CD4-positive, alpha-beta T cell treated with Interleukin-6 for 4 hours (primary cell): ENCODE measurements at regions not wholly inside any gene's neighbourhood (a gene's known extent, or its start where the extent isn't known, plus 50 kb on each side); places are given as distances from the start of the nearest gene placed in this dataset.
"Not testable (repeated sequence)": the region's sequence is repeated elsewhere in the genome, so short reads cannot be mapped to it uniquely, and the experiment has no call there.

Experiments used
- DNase-seq: peaks from one replicate; pipeline ENCODE4 v3.0.0-alpha.2; 2020; ENCODE audit warnings: mixed read lengths

- DNase-seq, result no peak
These were observed 355.6 kb downstream of the DAD1 start for GRCh38 chr14:22233377-22233776.

- DNase-seq, result no peak
These were observed 356.1 kb downstream of the DAD1 start for GRCh38 chr14:22232933-22233332.

- DNase-seq, result no peak
These were observed 356.5 kb downstream of the DAD1 start for GRCh38 chr14:22232486-22232885.

- peak; percentile 37 for DNase-seq
These were observed 358.0 kb downstream of the DAD1 start for GRCh38 chr14:22231018-22231417.

GRCh38 chr14:22230517-22230916 is 358.5 kb downstream of the DAD1 start:
- no peak for DNase-seq

- no peak for DNase-seq
These were observed 361.9 kb downstream of the DAD1 start for GRCh38 chr14:22227084-22227483.

- DNase-seq, result peak; percentile 41
These were observed 362.6 kb downstream of the DAD1 start for GRCh38 chr14:22226381-22226780.

- no peak for DNase-seq
These were observed 363.4 kb downstream of the DAD1 start for GRCh38 chr14:22225516-22226140.

- no peak for DNase-seq
These were observed 367.5 kb downstream of the DAD1 start for GRCh38 chr14:22221508-22221907.

GRCh38 chr14:22220427-22220826 is 368.6 kb downstream of the DAD1 start:
- no peak for DNase-seq

- DNase-seq, result peak; percentile 24
These were observed 370.3 kb downstream of the DAD1 start for GRCh38 chr14:22218728-22219127.

- no peak for DNase-seq
These were observed 375.9 kb downstream of the DAD1 start for GRCh38 chr14:22213120-22213519.

GRCh38 chr14:22210906-22211305 is 378.1 kb downstream of the DAD1 start:
- DNase-seq, result no peak

GRCh38 chr14:22210026-22210425 is 379.0 kb downstream of the DAD1 start:
- DNase-seq, result no peak

GRCh38 chr14:22203036-22203435 is 386.0 kb downstream of the DAD1 start:
- no peak for DNase-seq

- DNase-seq, result peak; percentile 16
These were observed 386.7 kb downstream of the DAD1 start for GRCh38 chr14:22202313-22202712.

GRCh38 chr14:22200977-22201605 is 387.9 kb downstream of the DAD1 start:
- peak; percentile 5 for DNase-seq

GRCh38 chr14:22200131-22200530 is 388.9 kb downstream of the DAD1 start:
- DNase-seq, result not testable (repeated sequence)

- DNase-seq, result no peak
These were observed 394.4 kb downstream of the DAD1 start for GRCh38 chr14:22194664-22195063.

GRCh38 chr14:22190411-22191191 is 398.4 kb downstream of the DAD1 start:
- DNase-seq, result no peak

- no peak for DNase-seq
These were observed 399.1 kb downstream of the DAD1 start for GRCh38 chr14:22189881-22190280.

GRCh38 chr14:22188318-22188717 is 400.7 kb downstream of the DAD1 start:
- DNase-seq, result no peak

GRCh38 chr14:22185789-22186188 is 403.2 kb downstream of the DAD1 start:
- DNase-seq, result no peak

GRCh38 chr14:22185191-22185590 is 403.8 kb downstream of the DAD1 start:
- no peak for DNase-seq
